ENCODE measurements at regions not wholly inside any gene's neighbourhood (a gene's known extent, or its start where the extent isn't known, plus 50 kb on each side); places are given as distances from the start of the nearest gene placed in this dataset.

DNA sequence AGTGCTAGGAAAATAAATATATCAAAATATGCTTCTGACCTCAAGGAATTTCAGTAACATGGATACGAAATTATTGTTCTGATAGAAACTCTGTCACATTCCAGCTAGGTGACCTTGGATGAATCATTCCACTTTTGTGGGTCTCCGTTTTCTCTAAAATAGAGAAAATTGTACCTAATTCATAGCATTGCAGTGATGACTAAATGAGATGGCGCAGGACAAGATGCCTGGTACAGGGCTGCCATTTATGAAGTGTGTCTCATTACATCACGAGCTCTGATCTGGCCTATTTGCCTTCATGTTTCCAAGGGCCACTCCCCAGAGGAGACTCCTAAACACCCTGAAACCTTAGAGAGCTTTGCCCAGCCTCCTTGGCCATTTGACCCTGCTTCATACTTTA, 480.0 kb upstream of the USP24 start:
- no peak for DNase-seq

- DNase-seq = peak; percentile 72
These were observed 479.2 kb upstream of the USP24 start for GRCh38 chr1:55694310-55694801.

- no peak for DNase-seq
These were observed 477.6 kb upstream of the USP24 start for GRCh38 chr1:55692726-55693125.

- DNase-seq = no peak
These were observed 475.2 kb upstream of the USP24 start for GRCh38 chr1:55690366-55690765.

DNA sequence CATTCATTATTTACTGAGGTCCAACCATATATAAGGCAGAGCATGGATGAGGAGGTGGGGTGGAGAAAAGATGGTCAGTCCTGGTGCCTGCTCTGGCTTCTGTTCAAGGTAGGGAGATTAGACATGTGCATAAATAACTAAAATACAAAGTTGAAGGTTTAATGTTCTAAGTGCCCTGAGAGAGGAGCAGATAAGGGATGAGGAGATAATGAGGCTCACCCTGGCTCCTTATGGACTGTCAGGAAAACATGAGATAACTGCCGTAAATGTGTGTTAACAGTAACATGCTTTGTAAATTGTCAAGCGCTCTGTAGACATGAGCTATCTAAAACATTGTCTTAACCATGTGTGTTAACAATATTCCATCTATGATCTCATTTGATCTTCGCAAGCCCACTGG, 474.6 kb upstream of the USP24 start:
- DNase-seq = no peak

- DNase-seq = no peak
These were observed 470.4 kb upstream of the USP24 start for GRCh38 chr1:55685560-55685959.

DNA sequence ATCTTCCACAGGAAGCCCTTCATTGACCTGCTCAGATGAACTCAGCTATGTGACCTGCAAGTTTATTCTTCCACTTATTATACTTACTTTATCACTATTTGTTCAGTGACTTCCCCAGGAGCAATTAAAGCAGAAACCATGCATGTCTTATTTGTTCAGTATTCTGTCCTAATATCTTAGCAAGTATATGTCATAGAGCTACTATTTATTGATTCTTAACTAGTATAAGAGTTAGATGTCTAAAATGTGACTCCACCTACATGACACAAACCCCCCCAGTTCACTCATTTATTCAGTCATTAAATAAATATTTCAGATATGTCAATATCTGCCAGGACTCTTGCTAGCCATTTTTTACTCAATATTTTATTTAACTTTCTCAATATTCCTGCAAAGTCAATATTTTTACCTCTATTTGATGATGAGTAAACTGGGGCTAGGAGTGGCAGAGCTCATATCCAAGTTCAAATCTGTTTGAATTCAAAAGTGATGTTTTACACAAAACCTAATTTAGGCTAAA, 469.0 kb upstream of the USP24 start:
- no peak for DNase-seq

DNA sequence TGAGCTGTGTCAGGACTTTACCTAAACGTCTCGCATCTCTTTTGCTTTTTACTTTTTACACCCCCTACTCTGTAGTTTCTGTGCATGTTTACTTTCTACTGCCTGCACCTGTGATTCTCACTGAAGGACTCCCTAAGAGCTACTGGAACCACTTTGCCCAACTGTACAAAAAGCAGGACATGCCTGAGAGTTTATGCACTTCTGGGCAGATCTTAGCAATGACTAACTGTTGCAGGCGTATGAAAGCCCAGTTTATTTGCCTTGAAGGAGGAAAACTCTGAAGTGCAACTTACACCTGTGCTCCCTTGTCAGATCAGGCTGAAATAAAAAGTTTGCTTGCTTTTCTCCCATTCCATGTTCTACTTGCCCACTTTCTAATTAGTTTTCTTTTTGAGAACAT, 467.0 kb upstream of the USP24 start:
- DNase-seq = no peak

DNA sequence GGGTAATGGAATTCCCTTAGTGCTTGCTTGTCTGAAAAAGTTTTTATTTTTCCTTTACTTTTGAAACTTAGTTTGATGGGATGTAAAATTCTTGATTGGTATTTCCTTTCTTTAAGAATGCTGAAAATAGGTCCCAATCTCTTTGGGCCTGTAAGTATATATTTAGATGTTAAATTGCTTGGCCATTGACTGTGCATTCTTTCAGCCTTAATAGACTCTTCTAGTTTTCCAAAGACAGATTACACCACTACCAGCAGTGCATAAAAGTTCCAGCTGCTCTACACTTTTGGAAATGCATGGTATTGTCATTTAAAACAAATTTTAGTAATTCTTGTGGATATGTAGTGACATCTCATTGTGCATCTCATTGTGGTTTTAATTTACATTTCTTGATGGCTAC, 464.8 kb upstream of the USP24 start:
- DNase-seq = no peak

DNA sequence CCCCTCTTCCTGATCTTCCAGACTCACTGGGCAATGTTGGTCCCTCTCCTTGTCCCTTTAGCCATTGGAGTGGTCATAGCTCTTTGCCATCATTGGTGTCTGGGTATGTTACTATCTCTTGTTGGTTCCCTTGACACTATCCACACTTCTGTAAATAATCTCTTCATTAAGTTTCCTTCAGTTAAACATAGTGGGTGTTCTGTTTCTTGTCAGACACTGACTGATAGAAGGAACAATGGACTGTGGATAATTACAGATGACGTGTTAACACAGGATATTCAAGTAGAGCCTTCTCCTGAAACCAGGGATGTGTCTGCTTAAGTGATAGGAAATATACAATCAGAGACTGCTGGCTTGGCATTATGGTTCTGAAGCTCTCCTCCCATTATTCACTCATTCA, 458.3 kb upstream of the USP24 start:
- DNase-seq = no peak

DNA sequence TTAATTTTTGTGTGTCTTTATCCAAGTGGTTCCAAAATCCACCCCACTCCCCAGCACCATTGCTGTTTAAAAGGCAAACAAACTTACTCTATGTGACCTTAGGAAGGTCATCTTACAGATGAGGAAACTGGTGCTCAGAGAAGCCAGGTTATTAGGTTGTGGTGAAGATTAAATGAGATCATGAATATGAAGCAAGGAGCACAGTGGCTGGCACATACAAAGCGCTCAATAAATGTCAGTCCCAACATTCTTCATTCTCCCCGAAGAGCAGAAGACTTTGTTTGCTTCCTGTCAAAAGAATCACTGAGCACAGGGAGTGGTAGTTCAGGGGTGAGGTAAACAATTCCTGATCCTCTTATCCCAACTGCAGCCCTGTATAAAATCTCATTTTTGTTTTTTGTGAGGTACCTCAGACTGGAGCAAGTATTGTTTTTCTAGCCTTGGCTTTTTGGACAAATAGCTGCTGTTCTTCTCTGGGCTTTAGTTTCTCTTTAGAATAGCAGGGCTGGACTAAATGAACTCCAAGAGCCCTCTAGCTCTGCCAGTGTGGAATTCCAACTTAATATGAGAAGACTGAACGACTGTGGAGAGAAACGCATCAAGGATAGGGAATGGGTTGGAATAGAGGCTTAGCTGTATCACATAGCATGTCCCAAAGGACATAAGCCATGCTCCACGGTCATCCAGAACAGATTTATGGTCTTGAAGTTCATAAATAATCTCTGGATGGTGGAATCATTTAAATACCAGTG, 455.3 kb upstream of the USP24 start:
- no peak for DNase-seq

DNA sequence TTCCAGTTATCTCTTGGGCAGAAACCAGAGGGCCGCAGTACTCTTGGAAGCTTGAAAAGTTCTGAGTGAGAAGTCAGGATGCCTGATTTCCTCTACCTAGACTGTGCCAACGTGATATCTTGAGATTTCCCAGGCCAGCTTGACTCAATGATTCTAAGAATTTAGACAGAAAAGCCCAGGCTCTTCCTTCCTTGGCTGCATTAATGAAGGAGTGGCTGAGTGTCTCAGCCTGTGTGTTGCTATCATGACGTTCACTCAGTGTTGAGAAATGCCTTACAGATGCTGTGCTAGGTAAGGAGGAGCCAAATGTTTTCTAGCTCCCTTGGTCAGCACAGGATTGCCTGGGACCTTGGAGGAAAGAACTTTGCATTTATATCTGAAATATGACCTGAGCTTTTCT, 454.1 kb upstream of the USP24 start:
- no peak for DNase-seq

DNA sequence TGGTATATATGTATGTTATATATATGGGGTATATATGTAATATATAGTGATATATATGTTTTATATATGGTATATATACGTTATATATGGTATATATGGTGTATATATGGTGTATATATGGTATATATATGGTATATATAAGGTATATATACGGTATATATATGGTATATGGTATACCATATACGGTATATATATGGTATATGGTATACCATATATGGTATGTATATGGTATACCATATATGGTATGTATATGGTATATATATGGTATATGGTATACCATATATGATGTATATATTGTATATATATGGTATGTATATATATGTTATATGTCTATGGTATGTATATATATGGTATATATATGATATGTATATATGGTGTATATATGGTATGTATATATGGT, 447.7 kb upstream of the USP24 start:
- no peak for DNase-seq

DNA sequence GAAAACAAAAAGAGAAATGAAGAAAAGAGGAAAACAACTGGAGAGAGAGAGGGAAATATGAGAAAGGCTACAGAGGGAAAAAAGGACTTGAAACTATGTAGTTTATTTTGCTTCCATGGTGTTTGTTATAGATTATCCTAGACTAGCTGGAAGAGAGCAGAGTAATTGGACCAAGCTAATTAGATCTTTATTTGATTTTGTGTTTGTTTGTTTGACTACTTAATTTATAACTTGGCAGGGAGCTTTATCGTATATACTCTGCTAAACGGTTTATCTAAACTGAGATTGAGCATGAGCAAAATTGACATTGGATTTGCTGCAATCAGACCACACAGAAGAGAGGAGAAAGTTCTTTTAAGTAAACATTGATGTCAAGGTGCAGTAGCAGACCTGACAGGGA, 443.8 kb upstream of the USP24 start:
- no peak for DNase-seq

DNA sequence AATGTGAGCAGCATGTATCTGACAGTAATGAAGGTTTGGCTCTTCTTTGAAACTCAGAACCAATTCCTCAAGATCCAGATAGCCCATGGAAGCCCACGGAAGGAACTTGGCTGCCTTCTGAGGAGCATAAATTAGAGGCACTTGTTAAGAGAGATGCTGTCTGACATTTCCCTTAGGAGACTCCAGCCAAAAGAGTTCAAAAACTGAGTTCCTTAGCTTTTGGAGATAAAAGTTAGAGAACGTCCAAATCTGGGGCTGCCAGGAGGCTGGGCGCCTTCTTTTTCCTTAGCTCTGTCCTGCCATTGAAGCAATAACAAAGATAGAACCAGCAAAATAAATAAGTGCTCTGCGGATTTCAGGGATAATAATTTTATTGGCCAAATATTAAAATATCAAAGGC, 439.6 kb upstream of the USP24 start:
- no peak for DNase-seq

- no peak for DNase-seq
These were observed 439.0 kb upstream of the USP24 start for GRCh38 chr1:55654171-55654570.

DNA sequence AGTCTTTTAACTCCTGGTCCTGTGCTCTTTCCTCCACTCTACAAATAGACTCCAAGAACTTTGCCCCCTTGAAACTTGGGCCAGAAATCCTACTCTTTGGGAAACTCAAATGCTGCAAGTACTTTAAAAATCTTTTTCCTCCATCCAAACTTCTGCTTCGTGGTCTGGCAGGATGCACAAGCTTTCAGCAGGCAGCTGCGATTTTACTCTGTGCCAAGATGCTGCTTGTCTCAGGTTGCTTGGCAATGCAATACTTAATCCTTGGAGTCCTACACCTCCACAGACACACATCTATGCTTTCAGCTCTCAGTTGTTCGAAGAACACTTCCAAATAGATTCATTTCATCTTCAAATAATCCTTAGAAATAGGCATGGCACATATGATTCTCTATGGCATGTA, 435.3 kb upstream of the USP24 start:
- DNase-seq = no peak

DNA sequence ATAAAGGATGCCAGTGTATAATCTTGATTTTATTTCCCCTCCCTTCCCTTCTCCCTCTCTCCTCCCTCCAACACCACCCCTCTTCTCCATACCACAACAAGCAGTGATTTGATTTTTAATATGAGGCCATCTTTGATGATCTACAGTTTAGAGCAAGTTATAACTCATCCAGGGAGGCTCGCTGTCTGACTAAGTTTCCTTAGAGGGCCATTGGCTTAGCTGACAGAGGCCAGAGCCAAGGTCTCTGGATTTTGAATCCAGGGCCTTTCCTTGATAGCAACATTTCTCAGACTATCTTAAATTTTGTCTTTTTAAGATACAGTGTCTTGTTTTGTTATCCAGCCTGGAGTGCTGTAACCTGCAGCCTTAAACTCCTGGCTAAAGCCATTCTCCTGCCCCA, 431.0 kb upstream of the USP24 start:
- DNase-seq = no peak

DNA sequence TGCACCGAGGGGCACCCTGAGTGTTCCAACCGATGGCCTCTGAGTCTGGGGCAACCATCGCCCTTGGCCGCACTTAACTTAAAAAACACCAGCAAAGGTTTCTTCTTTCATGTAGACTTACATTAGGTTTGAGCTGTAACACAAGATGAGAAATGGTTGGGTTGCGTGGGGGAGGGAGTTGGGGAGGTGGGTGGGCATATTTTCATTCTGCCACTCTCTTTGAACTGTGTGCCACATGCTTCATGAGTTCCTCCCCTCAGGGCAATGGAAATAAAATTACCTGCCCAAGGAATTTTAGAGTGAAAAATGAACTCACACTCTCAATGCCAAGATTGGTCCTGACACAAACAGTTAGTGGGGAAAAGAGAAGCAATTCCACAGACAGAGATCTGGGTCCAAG, 430.1 kb upstream of the USP24 start:
- no peak for DNase-seq

DNA sequence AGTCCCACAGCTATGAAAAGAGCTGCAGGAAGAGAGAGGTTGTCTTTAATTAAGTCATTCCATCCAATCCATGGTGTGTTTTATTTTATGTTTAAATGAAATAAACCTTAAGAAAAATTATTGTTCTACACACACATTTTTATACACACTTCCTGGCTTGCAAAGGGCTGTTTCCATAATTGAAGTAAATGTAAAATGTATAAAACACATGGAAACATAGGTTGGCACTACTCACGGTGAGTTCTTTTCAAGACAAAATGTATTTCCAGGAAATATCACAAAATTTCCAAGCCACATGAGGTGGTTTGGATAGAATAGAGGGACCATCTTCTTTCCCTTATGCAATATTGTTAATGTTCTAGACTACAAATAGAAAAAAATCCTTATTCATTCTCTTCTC, 426.8 kb upstream of the USP24 start:
- DNase-seq = no peak

DNA sequence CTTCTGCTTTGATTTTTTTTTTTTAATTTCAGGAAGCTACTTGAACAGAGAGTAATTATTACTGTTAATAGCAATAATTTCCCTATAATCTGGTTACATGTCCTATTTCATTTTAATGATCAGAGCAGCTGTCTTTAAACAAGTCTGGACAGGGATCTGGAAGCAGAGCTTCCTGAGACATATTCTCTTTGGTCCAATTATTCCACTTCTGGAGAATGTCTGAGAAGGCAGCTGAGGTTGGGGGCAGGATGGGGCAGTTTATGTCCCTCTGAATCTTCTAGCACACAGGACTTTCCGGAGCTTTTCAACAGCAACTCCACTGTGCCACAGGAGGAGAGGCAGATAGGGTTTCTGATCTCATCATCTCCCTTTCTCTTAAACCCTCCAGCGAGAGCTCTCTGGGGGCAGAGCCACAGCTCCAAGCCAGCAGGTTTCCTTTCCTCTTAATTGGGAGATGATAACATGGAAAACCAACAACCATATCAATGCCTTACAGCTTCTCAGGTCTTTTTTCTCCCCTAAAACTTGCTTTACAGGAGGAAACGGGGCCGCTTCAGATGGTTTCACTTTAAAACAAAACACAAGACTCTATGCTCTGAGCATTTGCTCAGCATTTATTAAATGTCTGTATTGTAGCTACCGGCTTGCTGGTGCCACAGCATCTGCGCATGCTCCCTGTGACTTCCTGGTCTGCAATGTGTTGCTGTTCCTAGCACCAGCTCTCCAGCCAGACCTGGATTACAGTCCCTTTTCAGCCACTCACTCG, 425.7 kb upstream of the USP24 start:
- DNase-seq = peak; percentile 49

GRCh38 chr1:55639526-55639925, 424.4 kb upstream of the USP24 start:
- no peak for DNase-seq

DNA sequence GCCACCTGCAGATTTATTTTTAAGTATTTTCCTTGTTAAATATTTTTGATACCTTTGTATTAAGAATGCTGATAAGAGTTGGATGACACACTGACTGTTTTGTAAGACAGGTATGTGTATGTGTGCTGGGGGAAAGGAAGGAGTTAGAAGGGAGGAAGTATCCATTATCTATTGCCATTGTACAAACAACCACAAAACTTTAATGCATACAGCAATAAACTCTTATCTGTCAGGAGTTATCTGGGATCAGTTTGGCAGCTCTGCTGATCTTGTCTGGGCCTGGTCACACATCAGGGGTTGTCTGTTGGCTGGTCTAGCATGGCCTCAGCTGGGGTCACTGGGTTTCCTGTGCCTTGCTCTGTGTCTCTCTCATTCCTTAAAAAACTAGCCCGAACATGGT, 423.9 kb upstream of the USP24 start:
- no peak for DNase-seq

GRCh38 chr1:55636696-55637095, 421.5 kb upstream of the USP24 start:
- no peak for DNase-seq
